GM23338 (cell line): ENCODE measurements at regions not wholly inside any gene's neighbourhood (a gene's known extent, or its start where the extent isn't known, plus 50 kb on each side); places are given as distances from the start of the nearest gene placed in this dataset.

Experiments
- ATAC-seq: fragments of 200-7000 bp; cut with Tn5 transposase; 3 replicates; pipeline ENCODE4 v1.9.1; 2020
- DNase-seq: peaks from one replicate; pipeline ENCODE4 v3.0.0-alpha.2; 2015; ENCODE audit warnings: low spot score
- H2AFZ ChIP-seq: fragments of 200-600 bp; sonication (generic); 2 replicates; pipeline ENCODE4 v1.8.0; 2016; ENCODE audit warnings: antibody characterized with exemption, mild to moderate bottlenecking, moderate library complexity
- H3F3A ChIP-seq: fragments of 200-600 bp; sonication (generic); replicated peaks from 2 replicates; pipeline ENCODE4 v1.8.0; 2017; ENCODE audit warnings: antibody characterized with exemption, mixed run types, low read depth
- H3K27ac ChIP-seq: fragments of 200-600 bp; sonication (generic); 2 replicates; pipeline ENCODE4 v1.6.1; 2016; ENCODE audit warnings: low read depth
- H3K27me3 ChIP-seq: fragments of 200-600 bp; sonication (generic); 2 replicates; pipeline ENCODE4 v1.8.0; 2016; ENCODE audit warnings: mild to moderate bottlenecking, mixed run types, moderate library complexity; ENCODE audit not compliant: insufficient read depth
- H3K36me3 ChIP-seq: fragments of 200-600 bp; sonication (generic); 2 replicates; pipeline ENCODE4 v1.8.0; 2016; ENCODE audit warnings: mild to moderate bottlenecking; ENCODE audit not compliant: insufficient read depth
- H3K4me1 ChIP-seq: fragments of 200-600 bp; sonication (generic); 2 replicates; pipeline ENCODE4 v1.8.0; 2016; ENCODE audit warnings: mild to moderate bottlenecking, moderate library complexity; ENCODE audit not compliant: insufficient read depth
- H3K4me2 ChIP-seq: fragments of 200-600 bp; sonication (generic); 2 replicates; pipeline ENCODE4 v1.7.1; 2017; ENCODE audit warnings: mixed run types
- H3K4me3 ChIP-seq: fragments of 200-600 bp; sonication (generic); 2 replicates; pipeline ENCODE4 v1.6.1; 2016; ENCODE audit warnings: mixed run types
- H3K79me2 ChIP-seq: fragments of 200-600 bp; sonication (generic); replicated peaks from 2 replicates; pipeline ENCODE4 v1.8.0; 2017; ENCODE audit warnings: mild to moderate bottlenecking; ENCODE audit not compliant: insufficient read depth
- H3K9me2 ChIP-seq: fragments of 200-600 bp; sonication (generic); 2 replicates; pipeline ENCODE4 v1.8.0; 2017; ENCODE audit not compliant: insufficient read depth
- H4K20me1 ChIP-seq: fragments of 200-600 bp; sonication (generic); replicated peaks from 2 replicates; pipeline ENCODE4 v1.8.0; 2017; ENCODE audit warnings: mild to moderate bottlenecking; ENCODE audit not compliant: insufficient read depth
- H3K27ac Mint-ChIP-seq: 2 replicates; pipeline ENCODE4 v1.8.0; 2020; ENCODE audit warnings: inconsistent platforms, mild to moderate bottlenecking, moderate library complexity, mixed read lengths
- H3K27me3 Mint-ChIP-seq: 3 replicates; pipeline ENCODE4 v1.8.0; 2022; ENCODE audit warnings: low read depth, mild to moderate bottlenecking, moderate library complexity, mixed read lengths, inconsistent platforms; ENCODE audit not compliant: insufficient read depth, poor library complexity
- H3K36me3 Mint-ChIP-seq: 3 replicates; pipeline ENCODE4 v1.8.0; 2021; ENCODE audit warnings: low read depth, mild to moderate bottlenecking, inconsistent platforms, moderate library complexity, mixed read lengths
- H3K4me1 Mint-ChIP-seq: 3 replicates; pipeline ENCODE4 v1.8.0; 2020; ENCODE audit warnings: mild to moderate bottlenecking, inconsistent platforms, mixed read lengths
- H3K4me3 Mint-ChIP-seq: 3 replicates; pipeline ENCODE4 v1.8.0; 2021; ENCODE audit warnings: moderate library complexity, mild to moderate bottlenecking, inconsistent platforms, mixed read lengths
- H3K9me3 Mint-ChIP-seq: 3 replicates; pipeline ENCODE4 v1.8.0; 2020; ENCODE audit warnings: moderate library complexity, mild to moderate bottlenecking, inconsistent platforms, mixed read lengths
- CREB1 ChIP-seq: fragments of 250-450 bp; sonication (Bioruptor Pico); IDR thresholded peaks from 2 replicates; pipeline ENCODE4 v1.5.0; 2020; ENCODE audit warnings: low read depth, mild to moderate bottlenecking, moderate library complexity
- CTCF ChIP-seq, 2 experiments: fragments of 200-600 bp in 1 of 2; sonication (generic) in 1 of 2; conservative IDR thresholded peaks; 2 replicates each; pipeline versions ENCODE4 v1.5.1 to v1.6.1; 2016 to 2017; ENCODE audit warnings: antibody characterized with exemption in 2 of 2, low read depth in 2 of 2, mild to moderate bottlenecking in 2 of 2, moderate library complexity in 1 of 2
- ETS1 ChIP-seq: IDR thresholded peaks from 2 replicates; pipeline ENCODE4 v1.6.1; 2016; ENCODE audit warnings: antibody characterized with exemption
- EZH2 ChIP-seq: fragments of 200-600 bp; sonication (generic); IDR thresholded peaks from one replicate; pipeline ENCODE4 v1.8.0; 2017; ENCODE audit warnings: antibody characterized with exemption, mild to moderate bottlenecking, low read depth; ENCODE audit not compliant: unreplicated experiment
- EZH2phosphoT487 ChIP-seq: fragments of 200-600 bp; sonication (generic); IDR thresholded peaks from one replicate; pipeline ENCODE4 v1.8.1; 2018; ENCODE audit warnings: antibody characterized with exemption; ENCODE audit not compliant: unreplicated experiment
- JUNB ChIP-seq: IDR thresholded peaks from one replicate; pipeline ENCODE4 v1.6.1; 2016; ENCODE audit warnings: antibody characterized with exemption; ENCODE audit not compliant: unreplicated experiment
- NANOG ChIP-seq: IDR thresholded peaks from 2 replicates; pipeline ENCODE4 v1.6.1; 2016; ENCODE audit warnings: antibody characterized with exemption, borderline replicate concordance
- POLR2AphosphoS5 ChIP-seq: IDR thresholded peaks from 2 replicates; pipeline ENCODE4 v1.6.1; 2016; ENCODE audit warnings: antibody characterized with exemption, low read depth
- REST ChIP-seq: IDR thresholded peaks from one replicate; pipeline ENCODE4 v1.6.1; 2018; ENCODE audit warnings: antibody characterized with exemption; ENCODE audit not compliant: unreplicated experiment
- STAT1 ChIP-seq: IDR thresholded peaks from one replicate; pipeline ENCODE4 v1.6.1; 2016; ENCODE audit warnings: antibody characterized with exemption; ENCODE audit not compliant: unreplicated experiment
- ZNF114 ChIP-seq: fragments of 250-450 bp; sonication (Bioruptor Pico); IDR thresholded peaks from 2 replicates; pipeline ENCODE4 v1.5.0; 2020; ENCODE audit warnings: mild to moderate bottlenecking, moderate library complexity
- ZNF331 ChIP-seq: fragments of 250-450 bp; sonication (Bioruptor Pico); IDR thresholded peaks from 2 replicates; pipeline ENCODE4 v1.5.0; 2020; ENCODE audit warnings: low read depth, mild to moderate bottlenecking, moderate library complexity
- ZNF462 ChIP-seq: fragments of 250-450 bp; sonication (Bioruptor Pico); IDR thresholded peaks from 2 replicates; pipeline ENCODE4 v1.5.0; 2020; ENCODE audit warnings: mild to moderate bottlenecking, moderate library complexity

GRCh38 chr2:122478771-122479170 is 723.3 kb downstream of the TSN start:
- no peaks in the 10 kb centered on the region; the same call in 2 of the 3 replicates for H3K36me3 Mint-ChIP-seq
- H3K4me1 ChIP-seq = no peaks in the 10 kb centered on the region; the same call in 1 of the 2 replicates
- H3K4me3 ChIP-seq = no peak overlapping the region
- no peaks in the 10 kb centered on the region for H3K27me3 ChIP-seq
- H3K9me2 ChIP-seq = peaks cover 22% of the 10 kb centered on the region; the same call in 1 of the 2 replicates
- no peak for DNase-seq
- no peaks in the 10 kb centered on the region for H3F3A ChIP-seq
- no peaks in the 10 kb centered on the region for H4K20me1 ChIP-seq
- no peak for TF ChIP-seq CREB1
- TF ChIP-seq NANOG = no peak
- TF ChIP-seq CTCF (conservative IDR thresholded peaks at IDR 0.05; ENCODE audit: low read depth in 2 of 2) = no peak
- no peak for TF ChIP-seq ZNF331
- TF ChIP-seq POLR2AphosphoS5 = no peak
- no peak for TF ChIP-seq ZNF462 (CRISPR knock-in tag)
- no peak for TF ChIP-seq ETS1
- TF ChIP-seq EZH2phosphoT487 = no peak
- TF ChIP-seq ZNF114 = no peak
- TF ChIP-seq JUNB = no peak
- no peak for TF ChIP-seq EZH2
- no peak for TF ChIP-seq REST
- TF ChIP-seq STAT1 = no peak
- H3K27me3 Mint-ChIP-seq = peaks cover 3% of the 10 kb centered on the region
- no peak overlapping the region; the same call in 1 of the 2 replicates for H2AFZ ChIP-seq
- H3K4me2 ChIP-seq = no peak overlapping the region
- no peak for ATAC-seq
- H3K27ac Mint-ChIP-seq = no peak overlapping the region
- H3K36me3 ChIP-seq = no peaks in the 10 kb centered on the region; the same call in 1 of the 2 replicates
- H3K4me3 Mint-ChIP-seq = no peak overlapping the region
- H3K9me3 Mint-ChIP-seq = 0 out of 3 replicates have a peak, but pooled peaks cover 7% of the 10 kb centered on the region
- H3K4me1 Mint-ChIP-seq = peaks cover 5% of the 10 kb centered on the region; the same call in 2 of the 3 replicates
- H3K79me2 ChIP-seq = no peaks in the 10 kb centered on the region
- H3K27ac ChIP-seq = no peak overlapping the region
